SK-N-SH (cell line): ENCODE measurements at regions not wholly inside any gene's neighbourhood (a gene's known extent, or its start where the extent isn't known, plus 50 kb on each side); places are given as distances from the start of the nearest gene placed in this dataset.

Source experiments
- CTCF ChIA-PET: fragments of 300-600, 350-600 bp; formaldehyde crosslinking; extraction: SDS; loops from one replicate; lab custom pipeline; 2021; lab: Yijun Ruan, JAX
- POLR2A ChIA-PET: fragments of 350-600 bp; sonication (Branson Sonifier 250); formaldehyde crosslinking; extraction: SDS; loops from one replicate; lab custom pipeline; 2020; ENCODE audit warnings: antibody characterized with exemption, inconsistent platforms; lab: Yijun Ruan, JAX
- DNase-seq: peaks from one replicate; pipeline ENCODE4 v3.0.0; 2012
- H2AFZ ChIP-seq: fragments of 200-600 bp; sonication (generic); 2 replicates; pipeline ENCODE4 v1.8.1; 2016; ENCODE audit warnings: antibody characterized with exemption, mild to moderate bottlenecking, low read depth
- H3F3A ChIP-seq: fragments of 200-600 bp; sonication (generic); replicated peaks from 2 replicates; pipeline ENCODE3; 2016; ENCODE audit warnings: antibody characterized with exemption, mild to moderate bottlenecking; ENCODE audit not compliant: insufficient read depth
- H3K27ac ChIP-seq, 2 experiments: fragments of 200-500 bp in 1 of 2; fragments of 200-600 bp in 1 of 2; sonication (Bioruptor generic) in 1 of 2; sonication (generic), shearing (Covaris generic) in 1 of 2; 2 replicates each; pipeline versions ENCODE4 v1.5.1 to v1.6.1; 2014 to 2016; ENCODE audit warnings: low read depth in 2 of 2, inconsistent platforms in 1 of 2, low read length in 1 of 2, mild to moderate bottlenecking in 1 of 2, mixed read lengths in 1 of 2
- H3K27me3 ChIP-seq: fragments of 200-600 bp; sonication (generic), shearing (Covaris generic); 2 replicates; pipeline ENCODE4 v1.6.1; 2016; ENCODE audit warnings: mixed run types; ENCODE audit not compliant: insufficient read depth
- H3K36me3 ChIP-seq, 2 experiments: fragments of 200-500 bp in 1 of 2; fragments of 200-600 bp in 1 of 2; sonication (Bioruptor generic) in 1 of 2; sonication (generic) in 1 of 2; replicated peaks in 1 of 2; 2 replicates each; pipeline versions ENCODE3 to v1.5.1; 2014 to 2016; ENCODE audit warnings: low read length in 1 of 2, mild to moderate bottlenecking in 1 of 2; ENCODE audit not compliant: insufficient read depth in 2 of 2, control insufficient read depth in 1 of 2
- H3K4me1 ChIP-seq, 2 experiments: fragments of 200-500 bp in 1 of 2; fragments of 200-600 bp in 1 of 2; sonication (Bioruptor generic) in 1 of 2; sonication (generic), shearing (Covaris generic) in 1 of 2; 2 replicates each; pipeline versions ENCODE4 v1.5.1 to v1.6.1; 2014 to 2016; ENCODE audit warnings: low read depth in 1 of 2, low read length in 1 of 2, mixed run types in 1 of 2; ENCODE audit not compliant: insufficient read depth in 2 of 2, control insufficient read depth in 1 of 2
- H3K4me2 ChIP-seq: fragments of 200-600 bp; sonication (generic), shearing (Covaris generic); 2 replicates; pipeline ENCODE4 v1.6.1; 2017; ENCODE audit warnings: mixed run types
- H3K4me3 ChIP-seq, 2 experiments: fragments of 200-500 bp in 1 of 2; fragments of 200-600 bp in 1 of 2; sonication (Bioruptor generic) in 1 of 2; sonication (generic), shearing (Covaris generic) in 1 of 2; 2 replicates each; pipeline versions ENCODE4 v1.5.1 to v1.8.1; 2014 to 2016; ENCODE audit warnings: low read depth in 2 of 2, inconsistent platforms in 1 of 2, low read length in 1 of 2, mild to moderate bottlenecking in 1 of 2, mixed read lengths in 1 of 2, moderate library complexity in 1 of 2
- H3K79me2 ChIP-seq: fragments of 200-600 bp; sonication (generic); 2 replicates; pipeline ENCODE4 v1.8.1; 2017; ENCODE audit warnings: mild to moderate bottlenecking; ENCODE audit not compliant: insufficient read depth
- H3K9ac ChIP-seq: fragments of 200-600 bp; sonication (generic); 2 replicates; pipeline ENCODE4 v1.6.1; 2017; ENCODE audit warnings: mixed run types
- H3K9me2 ChIP-seq: fragments of 200-600 bp; sonication (generic); 2 replicates; pipeline ENCODE4 v1.6.1; 2017; ENCODE audit warnings: mixed run types
- H3K9me3 ChIP-seq: fragments of 200-600 bp; sonication (generic); 2 replicates; pipeline ENCODE4 v1.6.1; 2017; ENCODE audit warnings: mixed run types, mild to moderate bottlenecking, moderate library complexity
- H4K20me1 ChIP-seq: fragments of 200-600 bp; sonication (generic); 2 replicates; pipeline ENCODE4 v1.6.1; 2017; ENCODE audit warnings: mild to moderate bottlenecking, mixed run types; ENCODE audit not compliant: insufficient read depth
- ELF1 ChIP-seq: IDR thresholded peaks from 2 replicates; pipeline ENCODE4 v1.4.0; 2012
- EP300 ChIP-seq, 2 experiments: IDR thresholded peaks; 2 replicates each; pipeline versions ENCODE4 v1.4.0 to v1.6.1; 2012; ENCODE audit warnings: borderline replicate concordance in 1 of 2, low read depth in 1 of 2, low read length in 1 of 2
- FOSL2 ChIP-seq: IDR thresholded peaks from 2 replicates; pipeline ENCODE4 v1.4.0; 2012; ENCODE audit warnings: low read depth, mild to moderate bottlenecking, moderate library complexity, borderline replicate concordance
- FOXJ3 ChIP-seq: sonication (generic); formaldehyde crosslinking; IDR thresholded peaks from 2 replicates; pipeline ENCODE4 v1.5.1; 2020; ENCODE audit warnings: mild to moderate bottlenecking, missing genetic modification reagents
- GABPA ChIP-seq: IDR thresholded peaks from 2 replicates; pipeline ENCODE4 v1.4.0; 2012; ENCODE audit warnings: low read depth, mild to moderate bottlenecking
- GATA2 ChIP-seq: sonication (generic); formaldehyde crosslinking; IDR thresholded peaks from 2 replicates; pipeline ENCODE4 v1.5.0; 2020; ENCODE audit warnings: mild to moderate bottlenecking, missing genetic modification reagents
- JUND ChIP-seq: IDR thresholded peaks from 2 replicates; pipeline ENCODE4 v1.4.0; 2012
- NFIC ChIP-seq: IDR thresholded peaks from 2 replicates; pipeline ENCODE4 v1.4.0; 2012; ENCODE audit warnings: borderline replicate concordance
- NRF1 ChIP-seq: IDR thresholded peaks from 2 replicates; pipeline ENCODE4 v1.6.1; 2012; ENCODE audit warnings: low read depth, mild to moderate bottlenecking, low read length
- POLR2AphosphoS5 ChIP-seq: IDR thresholded peaks from 2 replicates; pipeline ENCODE4 v1.6.1; 2012; ENCODE audit warnings: low read depth, low read length
- RAD21 ChIP-seq: IDR thresholded peaks from 2 replicates; pipeline ENCODE4 v1.6.1; 2012; ENCODE audit warnings: mild to moderate bottlenecking, low read length
- RCOR1 ChIP-seq: fragments of 150-350 bp; IDR thresholded peaks from 2 replicates; pipeline ENCODE4 v1.6.1; 2017; ENCODE audit warnings: antibody characterized with exemption, low read length
- TAF1 ChIP-seq: IDR thresholded peaks from 2 replicates; pipeline ENCODE4 v1.6.1; 2012; ENCODE audit warnings: low read depth, mild to moderate bottlenecking, low read length, moderate library complexity, borderline replicate concordance
- TCF12 ChIP-seq: IDR thresholded peaks from 2 replicates; pipeline ENCODE4 v1.4.0; 2012
- TEAD4 ChIP-seq: IDR thresholded peaks from 2 replicates; pipeline ENCODE4 v1.4.0; 2012; ENCODE audit warnings: mild to moderate bottlenecking, borderline replicate concordance; ENCODE audit not compliant: insufficient read depth
- WGBS: methylation state at CpG from one replicate; pipeline ENCODE4 v1.1.6; 2017; ENCODE audit warnings: low lambda C conversion rate; 5-methylcytosine and 5-hydroxymethylcytosine counted together
- TF ChIP-seq, protein P1 (sequence below): fragments of 200-600 bp; sonication (generic); IDR thresholded peaks from 2 replicates; pipeline ENCODE4 v1.6.1; 2017; ENCODE audit warnings: antibody characterized with exemption, mild to moderate bottlenecking, moderate library complexity
- TF ChIP-seq, protein P2 (sequence below): IDR thresholded peaks from 2 replicates; pipeline ENCODE4; 2012
- TF ChIP-seq, protein P3 (sequence below): IDR thresholded peaks from 2 replicates; pipeline ENCODE4 v1.4.0; 2012; ENCODE audit warnings: low read depth, borderline replicate concordance
- TF ChIP-seq, protein P4 (sequence below): IDR thresholded peaks from 2 replicates; pipeline ENCODE4 v1.4.0; 2012; ENCODE audit warnings: low read depth, borderline replicate concordance

DNA sequence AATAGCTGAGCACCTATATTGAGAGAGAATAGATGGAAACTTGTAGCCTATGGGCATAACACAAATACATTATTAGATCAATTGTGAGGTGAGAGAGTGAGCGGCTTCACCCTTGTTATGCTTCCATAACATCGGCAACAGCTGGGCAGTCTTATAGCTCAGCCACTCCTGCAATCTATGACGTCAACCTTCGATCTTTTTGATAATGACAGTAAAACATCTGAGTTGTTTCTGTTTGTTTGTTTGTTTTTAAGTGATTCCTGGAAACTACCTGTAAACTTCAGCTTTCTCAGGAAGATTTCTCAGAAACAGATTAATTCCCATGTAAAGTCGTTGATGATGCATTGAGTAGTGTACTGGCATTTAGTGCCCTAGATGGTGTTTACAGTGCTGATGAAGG is 90.0 kb downstream of the DSEL start:
- no peak overlapping the region for H3K4me2 ChIP-seq
- no peak for TF ChIP-seq RCOR1
- TF ChIP-seq TEAD4, result no peak
- TF ChIP-seq, protein P1, sequence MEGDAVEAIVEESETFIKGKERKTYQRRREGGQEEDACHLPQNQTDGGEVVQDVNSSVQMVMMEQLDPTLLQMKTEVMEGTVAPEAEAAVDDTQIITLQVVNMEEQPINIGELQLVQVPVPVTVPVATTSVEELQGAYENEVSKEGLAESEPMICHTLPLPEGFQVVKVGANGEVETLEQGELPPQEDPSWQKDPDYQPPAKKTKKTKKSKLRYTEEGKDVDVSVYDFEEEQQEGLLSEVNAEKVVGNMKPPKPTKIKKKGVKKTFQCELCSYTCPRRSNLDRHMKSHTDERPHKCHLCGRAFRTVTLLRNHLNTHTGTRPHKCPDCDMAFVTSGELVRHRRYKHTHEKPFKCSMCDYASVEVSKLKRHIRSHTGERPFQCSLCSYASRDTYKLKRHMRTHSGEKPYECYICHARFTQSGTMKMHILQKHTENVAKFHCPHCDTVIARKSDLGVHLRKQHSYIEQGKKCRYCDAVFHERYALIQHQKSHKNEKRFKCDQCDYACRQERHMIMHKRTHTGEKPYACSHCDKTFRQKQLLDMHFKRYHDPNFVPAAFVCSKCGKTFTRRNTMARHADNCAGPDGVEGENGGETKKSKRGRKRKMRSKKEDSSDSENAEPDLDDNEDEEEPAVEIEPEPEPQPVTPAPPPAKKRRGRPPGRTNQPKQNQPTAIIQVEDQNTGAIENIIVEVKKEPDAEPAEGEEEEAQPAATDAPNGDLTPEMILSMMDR, result no peak
- TF ChIP-seq ELF1, result no peak
- TF ChIP-seq, protein P2, sequence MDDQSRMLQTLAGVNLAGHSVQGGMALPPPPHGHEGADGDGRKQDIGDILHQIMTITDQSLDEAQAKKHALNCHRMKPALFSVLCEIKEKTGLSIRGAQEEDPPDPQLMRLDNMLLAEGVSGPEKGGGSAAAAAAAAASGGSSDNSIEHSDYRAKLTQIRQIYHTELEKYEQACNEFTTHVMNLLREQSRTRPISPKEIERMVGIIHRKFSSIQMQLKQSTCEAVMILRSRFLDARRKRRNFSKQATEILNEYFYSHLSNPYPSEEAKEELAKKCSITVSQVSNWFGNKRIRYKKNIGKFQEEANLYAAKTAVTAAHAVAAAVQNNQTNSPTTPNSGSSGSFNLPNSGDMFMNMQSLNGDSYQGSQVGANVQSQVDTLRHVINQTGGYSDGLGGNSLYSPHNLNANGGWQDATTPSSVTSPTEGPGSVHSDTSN, result no peak
- TF ChIP-seq FOXJ3 (CRISPR knock-in tag), result no peak
- TF ChIP-seq RAD21, result no peak
- no peak for TF ChIP-seq TAF1
- TF ChIP-seq GATA2 (CRISPR knock-in tag), result no peak
- TF ChIP-seq, protein P3, sequence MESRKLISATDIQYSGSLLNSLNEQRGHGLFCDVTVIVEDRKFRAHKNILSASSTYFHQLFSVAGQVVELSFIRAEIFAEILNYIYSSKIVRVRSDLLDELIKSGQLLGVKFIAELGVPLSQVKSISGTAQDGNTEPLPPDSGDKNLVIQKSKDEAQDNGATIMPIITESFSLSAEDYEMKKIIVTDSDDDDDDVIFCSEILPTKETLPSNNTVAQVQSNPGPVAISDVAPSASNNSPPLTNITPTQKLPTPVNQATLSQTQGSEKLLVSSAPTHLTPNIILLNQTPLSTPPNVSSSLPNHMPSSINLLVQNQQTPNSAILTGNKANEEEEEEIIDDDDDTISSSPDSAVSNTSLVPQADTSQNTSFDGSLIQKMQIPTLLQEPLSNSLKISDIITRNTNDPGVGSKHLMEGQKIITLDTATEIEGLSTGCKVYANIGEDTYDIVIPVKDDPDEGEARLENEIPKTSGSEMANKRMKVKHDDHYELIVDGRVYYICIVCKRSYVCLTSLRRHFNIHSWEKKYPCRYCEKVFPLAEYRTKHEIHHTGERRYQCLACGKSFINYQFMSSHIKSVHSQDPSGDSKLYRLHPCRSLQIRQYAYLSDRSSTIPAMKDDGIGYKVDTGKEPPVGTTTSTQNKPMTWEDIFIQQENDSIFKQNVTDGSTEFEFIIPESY, result no peak
- no peak for TF ChIP-seq JUND
- TF ChIP-seq GABPA, result no peak
- TF ChIP-seq EP300 (IDR thresholded peaks at IDR 0.05; ENCODE audit: borderline replicate concordance in 1 of 2, low read depth in 1 of 2, low read length in 1 of 2), result no peak
- TF ChIP-seq, all 33 proteins: peak for 0
- Histone ChIP-seq H3K4me1 (peaks cover 0 to 3% of the 10 kb centered on the region in 2 experiments; a peak in 2 of 4 replicates), H3K9me2 (no peaks in the 10 kb centered on the region), H3K36me3 (no peaks in the 10 kb centered on the region), H3K79me2 (no peaks in the 10 kb centered on the region), H4K20me1 (no peaks in the 10 kb centered on the region), H3K27me3 (no peaks in the 10 kb centered on the region), H3F3A (peaks cover 27% of the 10 kb centered on the region), H2AFZ (no peak overlapping the region), H3K27ac (peak overlapping the region in 1 of 2 experiments; percentile 50; a peak in 2 of 4 replicates), H3K9me3 (no peaks in the 10 kb centered on the region), H3K4me3 (no peak overlapping the region), H3K9ac (no peak overlapping the region; the same call in 1 of the 2 replicates)
- DNase-seq, result no peak
- ChIA-PET CTCF (interaction anchor here (1.0 kb wide), 1 partner anchor 15 kb away, joined by 4 read pairs; no protein-coding TSS in a partner anchor), POLR2A (no interaction called here)
- WGBS, result 88% methylated on average over 5 of the region's 5 CpGs

DNA sequence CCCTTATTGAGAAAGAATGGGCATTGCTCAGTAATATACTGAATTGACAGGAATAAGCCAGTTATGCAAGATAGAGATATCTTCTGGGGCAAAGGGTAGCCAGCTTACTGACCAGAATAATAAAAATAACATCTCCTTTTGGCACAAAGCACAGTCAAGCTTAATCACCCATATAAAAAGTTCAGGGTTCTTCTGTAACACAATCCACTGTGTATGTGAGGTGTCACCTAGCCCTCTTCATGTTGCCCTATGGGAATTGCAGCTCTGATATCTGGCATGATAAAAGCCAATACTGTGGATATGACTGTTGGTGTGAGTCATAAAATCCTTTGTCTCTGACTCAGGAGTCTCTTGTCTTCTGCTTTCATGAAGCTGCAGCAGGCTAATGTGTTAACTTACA is 90.8 kb downstream of the DSEL start:
- Histone ChIP-seq H2AFZ (no peak overlapping the region), H3K36me3 (no peaks in the 10 kb centered on the region), H3K9me2 (no peaks in the 10 kb centered on the region), H3K9me3 (no peaks in the 10 kb centered on the region), H3K4me3 (no peak overlapping the region), H3K4me2 (no peak overlapping the region), H3F3A (peaks cover 27% of the 10 kb centered on the region), H3K4me1 (peaks cover 0 to 3% of the 10 kb centered on the region in 2 experiments; a peak in 2 of 4 replicates), H3K27me3 (no peaks in the 10 kb centered on the region), H4K20me1 (no peaks in the 10 kb centered on the region), H3K27ac (peak overlapping the region in 1 of 2 experiments; percentile 62; a peak in 2 of 4 replicates), H3K9ac (no peak overlapping the region), H3K79me2 (no peaks in the 10 kb centered on the region)
- ChIA-PET CTCF (interaction anchor here (1.0 kb wide), 1 partner anchor 14 kb away, joined by 4 read pairs; no protein-coding TSS in a partner anchor), POLR2A (no interaction called here)
- DNase-seq, result no peak
- TF ChIP-seq EP300 (IDR thresholded peaks at IDR 0.05; ENCODE audit: borderline replicate concordance in 1 of 2, low read depth in 1 of 2, low read length in 1 of 2), result peak in 1 of 2 experiments; percentile 89; a peak in 2 of 4 replicates
- TF ChIP-seq NFIC, result peak; percentile 92
- TF ChIP-seq FOSL2, result peak; percentile 99
- TF ChIP-seq, protein P4, sequence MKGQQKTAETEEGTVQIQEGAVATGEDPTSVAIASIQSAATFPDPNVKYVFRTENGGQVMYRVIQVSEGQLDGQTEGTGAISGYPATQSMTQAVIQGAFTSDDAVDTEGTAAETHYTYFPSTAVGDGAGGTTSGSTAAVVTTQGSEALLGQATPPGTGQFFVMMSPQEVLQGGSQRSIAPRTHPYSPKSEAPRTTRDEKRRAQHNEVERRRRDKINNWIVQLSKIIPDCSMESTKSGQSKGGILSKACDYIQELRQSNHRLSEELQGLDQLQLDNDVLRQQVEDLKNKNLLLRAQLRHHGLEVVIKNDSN, result no peak
- no peak for TF ChIP-seq NRF1
- TF ChIP-seq TCF12, result peak; percentile 95
- TF ChIP-seq JUND, result peak; percentile 97
- TF ChIP-seq, protein P1, result no peak
- no peak for TF ChIP-seq GATA2 (CRISPR knock-in tag)
- TF ChIP-seq RCOR1, result no peak
- TF ChIP-seq, protein P2, result peak; percentile 89
- TF ChIP-seq POLR2AphosphoS5, result peak; percentile 62; the same call in 1 of the 2 replicates
- TF ChIP-seq TEAD4, result peak; percentile 82
